Uterus (tissue), 2 donors: ENCODE measurements at regions not wholly inside any gene's neighbourhood (a gene's known extent, or its start where the extent isn't known, plus 50 kb on each side); places are given as distances from the start of the nearest gene placed in this dataset.

Source experiments
- POLR2A ChIP-seq, 2 donors: fragments of 450-650 bp; IDR thresholded peaks; one replicate each; pipeline ENCODE4 v1.6.1; 2016; ENCODE audit warnings: antibody characterized with exemption in 2 of 2, mild to moderate bottlenecking in 1 of 2, moderate library complexity in 1 of 2
- TF ChIP-seq, protein P1 (sequence below), 4 experiments: fragments of 200-600 bp in 2 of 4; fragments of 450-650 bp in 2 of 4; sonication (generic) in 2 of 4; IDR thresholded peaks; one replicate each; pipeline ENCODE4 v1.5.1; 2016 to 2019; ENCODE audit warnings: antibody characterized with exemption in 4 of 4, mild to moderate bottlenecking in 2 of 4, moderate library complexity in 1 of 4

DNA sequence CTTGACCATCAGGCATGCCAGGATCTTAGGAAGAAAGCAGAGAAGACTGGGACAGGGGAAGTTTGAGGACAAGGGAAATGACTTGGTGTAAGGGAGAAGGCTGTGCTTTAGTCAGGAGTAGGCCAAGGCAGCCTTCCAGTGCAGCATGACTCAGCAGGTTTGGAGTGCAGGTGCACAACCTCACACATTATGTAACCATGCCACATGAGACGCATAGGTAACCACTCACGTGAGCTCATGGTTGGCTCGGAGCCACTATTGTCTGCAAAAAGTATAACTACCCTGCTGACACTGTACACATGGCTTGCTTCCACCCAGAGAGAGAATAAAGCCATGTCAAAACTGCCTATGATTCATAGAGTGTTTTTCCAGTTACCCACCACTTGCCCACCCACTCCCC is 715.9 kb downstream of the SMARCA1 start:
- TF ChIP-seq, protein P1, sequence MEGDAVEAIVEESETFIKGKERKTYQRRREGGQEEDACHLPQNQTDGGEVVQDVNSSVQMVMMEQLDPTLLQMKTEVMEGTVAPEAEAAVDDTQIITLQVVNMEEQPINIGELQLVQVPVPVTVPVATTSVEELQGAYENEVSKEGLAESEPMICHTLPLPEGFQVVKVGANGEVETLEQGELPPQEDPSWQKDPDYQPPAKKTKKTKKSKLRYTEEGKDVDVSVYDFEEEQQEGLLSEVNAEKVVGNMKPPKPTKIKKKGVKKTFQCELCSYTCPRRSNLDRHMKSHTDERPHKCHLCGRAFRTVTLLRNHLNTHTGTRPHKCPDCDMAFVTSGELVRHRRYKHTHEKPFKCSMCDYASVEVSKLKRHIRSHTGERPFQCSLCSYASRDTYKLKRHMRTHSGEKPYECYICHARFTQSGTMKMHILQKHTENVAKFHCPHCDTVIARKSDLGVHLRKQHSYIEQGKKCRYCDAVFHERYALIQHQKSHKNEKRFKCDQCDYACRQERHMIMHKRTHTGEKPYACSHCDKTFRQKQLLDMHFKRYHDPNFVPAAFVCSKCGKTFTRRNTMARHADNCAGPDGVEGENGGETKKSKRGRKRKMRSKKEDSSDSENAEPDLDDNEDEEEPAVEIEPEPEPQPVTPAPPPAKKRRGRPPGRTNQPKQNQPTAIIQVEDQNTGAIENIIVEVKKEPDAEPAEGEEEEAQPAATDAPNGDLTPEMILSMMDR (IDR thresholded peaks at IDR 0.05): no peak
- no peak for TF ChIP-seq POLR2A (IDR thresholded peaks at IDR 0.05)
